Esophagus muscularis mucosa (tissue), 4 donors: ENCODE measurements at regions not wholly inside any gene's neighbourhood (a gene's known extent, or its start where the extent isn't known, plus 50 kb on each side); places are given as distances from the start of the nearest gene placed in this dataset.

Source experiments
- DNase-seq: peaks from one replicate; pipeline ENCODE4 v3.0.0-alpha.2; 2017; ENCODE audit errors: extremely low spot score
- H3K27ac ChIP-seq, 4 donors: fragments of 200-600 bp; sonication (generic); replicated peaks in 1 of 4; 1 replicate in 3 of 4; 2 replicates in 1 of 4; pipeline ENCODE4 v1.5.1; 2016 to 2019; ENCODE audit warnings: mild to moderate bottlenecking in 1 of 4
- H3K27me3 ChIP-seq, 4 donors: fragments of 200-600 bp; sonication (generic); one replicate each; pipeline versions ENCODE4 v1.5.1 to v1.6.0; 2016 to 2019
- H3K36me3 ChIP-seq, 4 donors: fragments of 200-600 bp; sonication (generic); one replicate each; pipeline ENCODE4 v1.5.1; 2016 to 2019
- H3K4me1 ChIP-seq, 4 donors: fragments of 200-600 bp; sonication (generic); one replicate each; pipeline ENCODE4 v1.5.1; 2016 to 2019
- H3K4me3 ChIP-seq, 4 donors: fragments of 200-600 bp; sonication (generic); 1 replicate in 2 of 4; 2 replicates in 2 of 4; pipeline ENCODE4 v1.5.1; 2016 to 2019; ENCODE audit warnings: mild to moderate bottlenecking in 4 of 4, moderate library complexity in 1 of 4
- H3K9me3 ChIP-seq, 4 donors: fragments of 200-600 bp; sonication (generic); 1 replicate in 3 of 4; 2 replicates in 1 of 4; pipeline ENCODE4 v1.5.1; 2016 to 2019
- CTCF ChIP-seq, 3 experiments: fragments of 200-600 bp in 2 of 3; fragments of 450-650 bp in 1 of 3; sonication (generic) in 2 of 3; IDR thresholded peaks; one replicate each; pipeline ENCODE4 v1.5.1; 2017 to 2019; ENCODE audit warnings: antibody characterized with exemption in 3 of 3, mild to moderate bottlenecking in 2 of 3, moderate library complexity in 1 of 3
- EP300 ChIP-seq: sonication (generic); formaldehyde crosslinking; IDR thresholded peaks from one replicate; pipeline ENCODE4 v1.6.1; 2017; ENCODE audit warnings: antibody characterized with exemption
- POLR2A ChIP-seq: fragments of 450-650 bp; IDR thresholded peaks from one replicate; pipeline ENCODE4 v1.6.1; 2017; ENCODE audit warnings: antibody characterized with exemption, moderate library complexity, mild to moderate bottlenecking, low read depth
- POLR2AphosphoS5 ChIP-seq, 2 donors: sonication (generic); formaldehyde crosslinking; IDR thresholded peaks; one replicate each; pipeline ENCODE4 v1.6.1; 2017; ENCODE audit warnings: antibody characterized with exemption in 2 of 2
- WGBS: methylation state at CpG from one replicate; pipeline ENCODE4 v1.1.5; 2018; 5-methylcytosine and 5-hydroxymethylcytosine counted together
- intact Hi-C: fragments of 100-400 bp; cut with DNase I; formaldehyde crosslinking; loops from one replicate; pipeline ENCODE4 v1.15.1; 2023

GRCh38 chr7:97457054-97457453, 274.8 kb upstream of the TAC1 start:
- H3K36me3 ChIP-seq: no peaks in the 10 kb centered on the region
- WGBS: 64% methylated on average over 3 of the region's 3 CpGs
- H3K4me1 ChIP-seq: no peaks in the 10 kb centered on the region
- intact Hi-C loops: no loop called here
- no peak for DNase-seq
- H3K4me3 ChIP-seq: no peak overlapping the region
- TF ChIP-seq EP300: no peak
- no peak for TF ChIP-seq POLR2AphosphoS5 (IDR thresholded peaks at IDR 0.05)
- no peak for TF ChIP-seq POLR2A
- TF ChIP-seq CTCF (IDR thresholded peaks at IDR 0.05): no peak
- H3K27me3 ChIP-seq: no peaks in the 10 kb centered on the region
- H3K27ac ChIP-seq: no peak overlapping the region
- peaks cover 0 to 14% (median 8%) of the 10 kb centered on the region in 4 donors for H3K9me3 ChIP-seq

GRCh38 chr7:97460433-97460832, 271.5 kb upstream of the TAC1 start:
- Histone ChIP-seq H3K27ac (no peak overlapping the region), H3K27me3 (no peaks in the 10 kb centered on the region), H3K36me3 (no peaks in the 10 kb centered on the region), H3K4me1 (no peaks in the 10 kb centered on the region), H3K9me3 (peaks cover 0 to 14% (median 8%) of the 10 kb centered on the region in 4 donors), H3K4me3 (no peak overlapping the region)
- WGBS: 85% methylated on average over 1 of the region's 1 CpG
- DNase-seq: no peak
- TF ChIP-seq EP300: no peak
- no peak for TF ChIP-seq CTCF (IDR thresholded peaks at IDR 0.05)
- no peak for TF ChIP-seq POLR2A
- no peak for TF ChIP-seq POLR2AphosphoS5 (IDR thresholded peaks at IDR 0.05)
- intact Hi-C loops: no loop called here

GRCh38 chr7:97461596-97461995, 270.3 kb upstream of the TAC1 start:
- TF ChIP-seq POLR2AphosphoS5 (IDR thresholded peaks at IDR 0.05) (no peak), CTCF (IDR thresholded peaks at IDR 0.05) (no peak), POLR2A (no peak), EP300 (no peak)
- no peaks in the 10 kb centered on the region for H3K27me3 ChIP-seq
- H3K4me3 ChIP-seq: no peak overlapping the region
- DNase-seq: no peak
- peaks cover 0 to 14% (median 8%) of the 10 kb centered on the region in 4 donors for H3K9me3 ChIP-seq
- intact Hi-C loops: no loop called here
- no peaks in the 10 kb centered on the region for H3K36me3 ChIP-seq
- H3K27ac ChIP-seq: no peak overlapping the region
- H3K4me1 ChIP-seq: no peaks in the 10 kb centered on the region

GRCh38 chr7:97466071-97466470, 265.8 kb upstream of the TAC1 start:
- Histone ChIP-seq H3K4me3 (no peak overlapping the region), H3K36me3 (no peaks in the 10 kb centered on the region), H3K4me1 (no peaks in the 10 kb centered on the region), H3K27ac (no peak overlapping the region), H3K9me3 (peaks cover 0 to 8% (median 3%) of the 10 kb centered on the region in 4 donors), H3K27me3 (peaks cover 0 to 3% (median 0%) of the 10 kb centered on the region in 4 donors)
- TF ChIP-seq EP300 (no peak), POLR2AphosphoS5 (IDR thresholded peaks at IDR 0.05) (no peak), CTCF (IDR thresholded peaks at IDR 0.05) (no peak), POLR2A (no peak)
- DNase-seq: no peak
- intact Hi-C loops: no loop called here
- WGBS: 44% methylated on average over 2 of the region's 2 CpGs

- intact Hi-C loops: no loop called here
- no peak overlapping the region for H3K4me3 ChIP-seq
- H3K36me3 ChIP-seq: no peaks in the 10 kb centered on the region
- no peak for DNase-seq
- no peak overlapping the region for H3K27ac ChIP-seq
- no peaks in the 10 kb centered on the region for H3K4me1 ChIP-seq
- H3K27me3 ChIP-seq: peaks cover 0 to 3% (median 0%) of the 10 kb centered on the region in 4 donors
- H3K9me3 ChIP-seq: no peaks in the 10 kb centered on the region
- 18% methylated on average over 6 of the region's 6 CpGs for WGBS
- no peak for TF ChIP-seq CTCF (IDR thresholded peaks at IDR 0.05)
- no peak for TF ChIP-seq POLR2A
- TF ChIP-seq POLR2AphosphoS5 (IDR thresholded peaks at IDR 0.05): no peak
- no peak for TF ChIP-seq EP300
Measured at GRCh38 chr7:97466999-97467740, 264.7 kb upstream of the TAC1 start.
